Suppressor macrophage (primary cell): ENCODE measurements at regions not wholly inside any gene's neighbourhood (a gene's known extent, or its start where the extent isn't known, plus 50 kb on each side); places are given as distances from the start of the nearest gene placed in this dataset.

Source experiments
- DNase-seq, 4 experiments: peaks; one replicate each; pipeline ENCODE4 v3.0.0-alpha.2; 2020 to 2022

DNA sequence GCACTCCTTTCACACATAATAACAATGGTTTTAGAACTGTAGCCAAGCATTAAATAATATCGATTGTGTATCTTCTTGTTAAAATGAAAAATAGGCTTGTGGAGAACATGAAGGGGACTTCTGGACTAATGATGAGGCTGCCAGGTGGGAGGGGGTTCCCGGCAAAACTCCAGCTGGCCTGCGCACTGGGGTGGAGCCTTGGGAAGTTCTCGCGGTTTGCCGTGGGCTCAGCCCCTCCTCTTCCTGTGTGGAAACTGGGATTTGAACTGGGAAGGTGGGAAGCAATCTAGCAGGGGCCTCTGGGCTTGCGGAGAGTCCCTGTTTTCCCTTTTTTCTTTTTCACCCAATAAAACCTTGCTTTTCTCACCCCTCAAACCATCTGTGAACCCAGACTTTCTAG lies 113.7 kb upstream of the SLITRK1 start:
- no peak for DNase-seq

GRCh38 chr13:83992566-83993358 lies 110.5 kb upstream of the SLITRK1 start:
- DNase-seq: no peak

DNA sequence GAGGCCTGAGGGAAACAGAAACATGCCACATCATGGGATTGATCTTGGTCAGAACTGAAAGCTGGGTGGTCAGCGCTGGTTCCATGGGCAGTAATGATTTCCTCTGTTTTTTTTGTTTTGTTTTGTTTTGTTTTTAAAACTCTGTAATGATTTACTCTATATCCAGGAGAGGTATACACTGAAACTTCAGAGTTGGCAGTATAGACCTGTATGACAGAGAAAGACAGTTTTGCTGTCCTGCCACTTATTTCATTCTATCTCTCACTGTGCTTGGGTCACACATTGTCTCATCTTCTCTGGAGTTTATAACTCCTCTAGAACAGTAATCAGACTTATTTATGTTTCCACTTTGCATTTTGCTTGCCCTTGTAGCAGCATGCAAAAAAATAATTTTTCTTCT lies 105.1 kb upstream of the SLITRK1 start:
- no peak for DNase-seq

- DNase-seq: no peak
These were observed 102.5 kb upstream of the SLITRK1 start for GRCh38 chr13:83984793-83985192.

- no peak for DNase-seq
These were observed 98.1 kb upstream of the SLITRK1 start for GRCh38 chr13:83980331-83980730.

GRCh38 chr13:83975655-83976165 lies 93.4 kb upstream of the SLITRK1 start:
- DNase-seq: no peak

- no peak for DNase-seq
These were observed 76.3 kb upstream of the SLITRK1 start for GRCh38 chr13:83958531-83958930.

GRCh38 chr13:83955011-83955410 lies 72.7 kb upstream of the SLITRK1 start:
- DNase-seq: no peak

DNA sequence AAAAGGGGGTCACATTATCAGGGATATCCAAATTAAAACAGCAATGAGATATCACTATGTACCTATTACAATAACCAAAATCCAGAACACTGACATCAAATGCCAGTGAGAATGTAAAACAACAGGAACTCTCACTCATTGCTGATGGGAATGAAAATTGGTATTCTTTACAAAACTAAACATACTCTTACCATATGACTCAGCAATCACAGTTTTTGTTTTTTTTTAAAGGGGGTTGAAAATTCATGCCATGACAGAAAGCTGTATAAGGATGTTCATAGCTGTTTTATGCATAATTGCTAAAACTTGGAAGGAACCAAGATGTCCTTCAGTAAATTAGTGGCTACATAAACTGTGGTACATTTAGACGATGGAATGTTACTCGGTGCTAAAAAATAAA lies 71.6 kb upstream of the SLITRK1 start:
- DNase-seq: no peak

DNA sequence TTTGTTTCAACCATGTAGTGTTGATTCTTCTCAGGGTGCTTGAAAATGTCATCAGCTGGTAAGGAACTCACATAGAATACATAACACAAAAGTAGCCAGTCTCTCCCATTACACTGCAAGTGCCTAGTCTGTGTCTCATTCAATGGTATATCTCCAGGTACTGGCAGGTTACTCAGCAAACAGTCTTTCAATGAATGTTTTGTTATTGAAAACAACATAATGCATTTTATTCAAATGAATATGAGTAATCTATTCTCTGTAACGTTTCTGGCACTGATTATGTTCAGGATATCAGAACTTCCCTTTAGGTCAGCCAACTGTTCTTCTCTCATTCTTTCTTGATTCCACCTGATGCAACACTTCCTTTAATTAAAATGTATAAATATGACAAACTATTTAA lies 68.0 kb upstream of the SLITRK1 start:
- no peak for DNase-seq

GRCh38 chr13:83943530-83944279 lies 61.4 kb upstream of the SLITRK1 start:
- DNase-seq: no peak

DNA sequence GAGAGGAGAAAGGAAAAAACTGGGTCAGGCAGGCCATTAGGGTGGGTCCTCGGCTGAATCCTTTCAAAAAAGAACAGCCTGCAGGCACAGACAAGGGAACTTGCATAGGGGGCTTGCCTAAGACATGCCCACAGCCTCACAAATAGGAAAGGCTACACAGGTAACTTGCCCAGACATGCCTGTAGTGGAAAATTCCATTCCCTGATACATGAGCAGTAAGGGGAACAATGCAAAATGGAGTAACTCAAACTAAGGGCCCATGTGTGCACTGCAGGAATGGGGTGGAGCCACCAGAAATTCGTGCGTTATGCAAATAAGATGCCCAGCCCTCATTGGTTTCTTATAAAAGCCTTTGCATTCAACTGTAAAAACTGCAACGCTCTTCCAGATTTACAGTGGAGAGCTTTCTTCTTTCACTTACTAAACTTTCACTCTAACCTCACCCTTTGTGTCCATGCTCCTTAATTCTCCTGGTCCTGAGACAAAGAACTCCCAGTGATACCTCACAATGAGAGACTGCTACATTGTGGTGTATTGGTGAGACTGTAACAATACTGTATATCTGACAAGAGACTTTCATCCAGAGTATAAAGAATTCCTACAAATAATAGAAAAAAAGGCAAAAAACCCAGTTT lies 59.5 kb upstream of the SLITRK1 start:
- DNase-seq: no peak

DNA sequence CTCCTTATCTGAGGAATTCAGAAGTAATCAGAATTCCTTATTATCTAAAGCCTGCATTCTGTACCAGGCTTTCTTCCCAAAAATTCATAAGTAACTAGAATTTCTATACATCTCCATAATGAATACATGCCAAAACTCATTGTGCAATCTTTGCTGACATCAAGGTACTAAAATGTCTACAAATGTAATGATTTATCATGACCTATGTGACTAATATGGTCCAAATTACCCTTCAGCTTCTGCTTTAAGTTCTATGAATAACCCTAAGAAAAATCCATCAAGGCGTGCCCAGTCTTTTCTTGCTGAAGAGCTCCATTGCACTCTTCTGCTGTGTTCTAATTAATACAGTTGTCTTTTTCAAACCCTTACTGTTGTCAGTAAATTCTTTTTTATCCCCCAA lies 58.5 kb upstream of the SLITRK1 start:
- no peak for DNase-seq

GRCh38 chr13:83937579-83937978 lies 55.3 kb upstream of the SLITRK1 start:
- DNase-seq: no peak

GRCh38 chr13:83935566-83935965 lies 53.3 kb upstream of the SLITRK1 start:
- no peak for DNase-seq
